ENCODE measurements at regions not wholly inside any gene's neighbourhood (a gene's known extent, or its start where the extent isn't known, plus 50 kb on each side); places are given as distances from the start of the nearest gene placed in this dataset.
A peak's percentile ranks its signal among the peaks of the same experiment; 100 is the strongest.

DNA sequence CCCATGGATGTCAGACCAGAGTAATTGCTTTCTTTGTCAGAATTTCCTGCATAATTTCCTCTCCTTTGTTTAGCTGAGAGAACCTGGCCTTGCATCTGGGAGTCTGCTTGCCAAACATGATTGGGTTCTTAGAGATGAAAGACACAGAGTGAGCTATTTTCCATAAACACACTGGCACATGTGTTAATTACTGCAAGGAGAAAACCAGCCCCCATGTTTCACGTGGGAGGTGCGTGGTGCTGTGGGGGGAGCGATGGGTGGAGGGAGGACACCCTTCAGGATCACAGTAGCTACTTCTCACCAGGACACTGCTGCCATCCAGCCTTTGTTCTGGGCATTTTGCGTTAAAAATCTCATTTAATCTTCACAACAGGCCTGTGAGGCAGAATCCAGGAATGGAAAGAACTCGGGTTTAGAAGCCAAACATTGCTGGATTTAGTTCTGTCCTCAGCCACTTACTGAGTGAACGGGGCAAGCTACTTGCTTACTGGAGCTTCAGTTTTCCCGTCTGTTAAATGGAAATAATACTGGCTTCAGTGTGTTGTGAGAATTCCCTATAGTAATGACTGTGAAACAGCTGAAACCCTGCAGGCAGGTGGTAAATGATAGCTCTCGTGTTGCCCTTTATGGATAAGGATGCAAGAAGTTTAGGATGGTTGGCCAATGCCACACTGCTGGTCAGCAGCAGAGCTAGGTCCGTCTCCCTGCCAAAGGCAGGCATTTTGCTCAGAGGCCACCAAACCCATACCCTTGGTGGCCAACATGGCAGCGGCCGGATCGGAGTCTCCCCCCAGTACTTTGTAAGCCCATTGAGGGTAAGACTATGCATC, 100.1 kb upstream of the ASAP2 start:
- H3K27me3 ChIP-seq: no peaks in the 10 kb centered on the region
- H3K9me3 ChIP-seq: no peaks in the 10 kb centered on the region
- DNase-seq: no peak
- no peak overlapping the region for H3K27ac ChIP-seq
- no peak overlapping the region for H3K4me3 ChIP-seq
- H3K4me1 ChIP-seq: peaks cover 0 to 26% (median 0%) of the 10 kb centered on the region in 4 donors
- no peak for TF ChIP-seq POLR2A (IDR thresholded peaks at IDR 0.05)
- TF ChIP-seq, protein P1, sequence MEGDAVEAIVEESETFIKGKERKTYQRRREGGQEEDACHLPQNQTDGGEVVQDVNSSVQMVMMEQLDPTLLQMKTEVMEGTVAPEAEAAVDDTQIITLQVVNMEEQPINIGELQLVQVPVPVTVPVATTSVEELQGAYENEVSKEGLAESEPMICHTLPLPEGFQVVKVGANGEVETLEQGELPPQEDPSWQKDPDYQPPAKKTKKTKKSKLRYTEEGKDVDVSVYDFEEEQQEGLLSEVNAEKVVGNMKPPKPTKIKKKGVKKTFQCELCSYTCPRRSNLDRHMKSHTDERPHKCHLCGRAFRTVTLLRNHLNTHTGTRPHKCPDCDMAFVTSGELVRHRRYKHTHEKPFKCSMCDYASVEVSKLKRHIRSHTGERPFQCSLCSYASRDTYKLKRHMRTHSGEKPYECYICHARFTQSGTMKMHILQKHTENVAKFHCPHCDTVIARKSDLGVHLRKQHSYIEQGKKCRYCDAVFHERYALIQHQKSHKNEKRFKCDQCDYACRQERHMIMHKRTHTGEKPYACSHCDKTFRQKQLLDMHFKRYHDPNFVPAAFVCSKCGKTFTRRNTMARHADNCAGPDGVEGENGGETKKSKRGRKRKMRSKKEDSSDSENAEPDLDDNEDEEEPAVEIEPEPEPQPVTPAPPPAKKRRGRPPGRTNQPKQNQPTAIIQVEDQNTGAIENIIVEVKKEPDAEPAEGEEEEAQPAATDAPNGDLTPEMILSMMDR (IDR thresholded peaks at IDR 0.05): no peak
- no peaks in the 10 kb centered on the region for H3K36me3 ChIP-seq

DNA sequence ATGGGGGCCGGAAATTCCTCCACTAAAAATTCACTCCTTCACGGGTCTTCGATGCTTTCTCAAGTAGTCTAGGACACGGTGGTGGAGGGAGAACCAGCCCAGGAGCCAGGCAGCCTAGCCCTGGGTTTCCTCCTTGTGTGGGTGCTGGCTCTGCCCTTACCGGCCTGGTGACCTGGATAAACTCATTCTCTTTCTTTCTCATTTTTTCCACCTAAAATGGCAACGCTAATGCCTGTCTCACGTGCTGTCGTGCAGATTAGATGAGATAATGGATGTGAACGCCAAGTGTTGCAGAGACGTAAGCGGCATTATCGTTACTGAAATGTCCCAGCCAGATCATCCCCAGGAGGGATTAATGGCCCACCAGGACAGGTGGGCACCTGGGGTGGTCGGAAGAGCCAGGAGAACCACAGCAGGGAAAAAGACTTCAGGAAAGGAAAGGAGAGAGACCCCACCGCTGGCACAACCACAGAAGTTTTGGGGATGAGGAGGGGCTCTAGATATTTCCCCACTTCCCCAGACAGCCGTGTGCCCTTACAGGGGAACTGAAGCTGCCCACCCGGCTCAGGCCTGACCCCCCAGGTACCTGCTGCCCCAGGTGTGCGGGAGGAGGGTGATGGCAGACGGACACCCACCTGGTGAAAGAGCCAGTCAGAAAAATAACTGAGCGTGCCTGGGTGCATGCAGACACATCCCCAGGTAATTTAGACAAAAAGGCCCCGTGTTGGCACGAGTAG, 100.8 kb upstream of the ASAP2 start:
- Histone ChIP-seq H3K4me3 (no peak overlapping the region), H3K27me3 (no peaks in the 10 kb centered on the region), H3K4me1 (peaks cover 0 to 26% (median 0%) of the 10 kb centered on the region in 4 donors), H3K27ac (no peak overlapping the region), H3K36me3 (no peaks in the 10 kb centered on the region), H3K9me3 (no peaks in the 10 kb centered on the region)
- TF ChIP-seq POLR2A (IDR thresholded peaks at IDR 0.05): no peak
- TF ChIP-seq, protein P1 (IDR thresholded peaks at IDR 0.05): no peak
- no peak for DNase-seq

DNA sequence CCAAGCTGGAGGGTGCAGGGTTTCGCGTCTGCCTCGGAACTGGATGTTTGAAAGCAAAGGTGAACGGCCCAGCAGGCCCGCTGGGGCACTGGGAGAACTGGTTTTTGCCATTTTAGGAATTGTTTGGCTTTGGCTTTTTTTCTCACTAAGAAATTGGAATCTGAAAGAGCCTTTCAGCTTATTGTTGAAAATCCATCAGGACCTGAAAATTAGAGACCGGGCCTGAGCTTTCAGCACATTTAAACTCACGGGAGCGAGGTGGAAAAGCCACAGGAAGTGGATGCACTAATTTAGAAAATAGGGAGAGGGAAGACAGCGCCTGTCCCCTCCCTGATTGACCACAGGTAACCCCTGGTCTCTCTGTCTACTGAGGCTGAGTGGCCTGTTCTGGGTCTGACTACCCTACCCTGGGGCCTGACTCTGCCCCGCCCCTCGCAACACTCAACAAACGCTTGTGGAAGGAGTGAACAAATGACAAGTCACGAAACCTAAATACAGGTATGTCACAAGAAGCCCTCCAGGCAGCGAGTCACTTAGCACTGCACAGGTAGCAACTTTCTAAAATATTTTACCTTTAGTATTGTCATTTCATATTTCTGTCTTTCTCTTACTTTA, 100.3 kb upstream of the MBOAT2 start:
- TF ChIP-seq, protein P1 (IDR thresholded peaks at IDR 0.05): no peak
- no peak for TF ChIP-seq POLR2A (IDR thresholded peaks at IDR 0.05)

DNA sequence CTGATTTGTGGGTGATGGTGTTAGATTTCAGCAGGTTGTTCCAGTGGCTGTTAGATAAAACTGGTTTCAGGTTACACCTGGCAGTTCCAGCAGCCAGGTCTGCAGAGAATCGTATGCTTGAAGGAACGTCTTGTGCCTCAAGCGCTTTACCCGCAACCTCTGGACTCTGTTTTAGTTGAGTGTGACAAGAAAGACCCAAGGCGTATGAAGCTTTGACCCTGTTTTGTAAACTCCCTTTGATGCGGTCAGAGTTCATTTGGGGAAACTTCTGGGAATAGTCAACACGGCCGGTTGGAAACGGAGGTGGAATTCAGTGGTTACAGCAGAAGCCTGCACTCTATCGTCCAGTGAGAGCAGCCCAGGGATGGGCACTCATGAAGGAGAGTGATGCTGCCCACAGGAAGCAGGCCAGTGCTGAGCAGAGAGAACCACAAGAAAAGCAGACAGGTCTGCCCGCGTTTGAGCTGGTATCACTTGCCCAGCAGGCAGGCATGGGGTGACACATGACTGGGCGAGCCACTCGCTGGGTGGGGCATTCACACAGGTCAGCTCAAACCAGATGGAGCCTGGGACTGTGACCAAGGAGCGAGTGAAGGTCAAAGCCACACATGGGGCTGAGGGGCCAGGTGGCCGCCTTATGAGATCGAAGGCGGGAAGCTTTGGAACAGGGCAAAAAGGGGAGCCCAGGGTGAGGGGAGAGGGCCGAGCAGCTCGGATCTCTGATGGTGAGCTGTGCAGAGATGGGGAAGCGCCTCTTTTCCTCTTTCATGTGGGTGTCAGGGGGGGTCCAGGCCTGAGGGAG, 99.6 kb upstream of the MBOAT2 start:
- Histone ChIP-seq H3K9me3 (no peaks in the 10 kb centered on the region), H3K4me1 (peaks cover 0 to 20% (median 0%) of the 10 kb centered on the region in 4 donors), H3K27me3 (no peaks in the 10 kb centered on the region), H3K27ac (no peak overlapping the region), H3K36me3 (no peaks in the 10 kb centered on the region), H3K4me3 (no peak overlapping the region)
- peak in 1 of 3 donors; percentile 66 for DNase-seq
- TF ChIP-seq, protein P1 (IDR thresholded peaks at IDR 0.05): no peak
- TF ChIP-seq POLR2A (IDR thresholded peaks at IDR 0.05): no peak

More for the DNA sequence above, 100.3 kb upstream of the MBOAT2 start:
- Histone ChIP-seq H3K27ac (no peak overlapping the region), H3K9me3 (no peaks in the 10 kb centered on the region), H3K27me3 (no peaks in the 10 kb centered on the region), H3K4me1 (peaks cover 0 to 26% (median 0%) of the 10 kb centered on the region in 4 donors), H3K36me3 (no peaks in the 10 kb centered on the region), H3K4me3 (no peak overlapping the region)
- no peak for DNase-seq

Data from Peyer's patch (tissue), 4 donors.